ENCODE measurements at regions not wholly inside any gene's neighbourhood (a gene's known extent, or its start where the extent isn't known, plus 50 kb on each side); places are given as distances from the start of the nearest gene placed in this dataset.

GRCh38 chr16:82368041-82368440, 198.0 kb upstream of the MPHOSPH6 start:
- no peak overlapping the region for H3K27ac Mint-ChIP-seq
- H3K9me3 Mint-ChIP-seq: no peaks in the 10 kb centered on the region
- TF ChIP-seq CTCF (IDR thresholded peaks at IDR 0.05): no peak
- ATAC-seq (ENCODE audit: low read depth) (no peak), DNase-seq (no peak)
- H3K36me3 Mint-ChIP-seq (ENCODE audit: low read depth): no peaks in the 10 kb centered on the region
- H3K27me3 Mint-ChIP-seq: peaks cover 2% of the 10 kb centered on the region
- no peaks in the 10 kb centered on the region for H3K4me1 Mint-ChIP-seq
- H3K4me3 Mint-ChIP-seq: no peak overlapping the region
- intact Hi-C loops (cut with micrococcal nuclease): no loop called here
- ChIA-PET POLR2A (no interaction called here), CTCF (no interaction called here)

- DNase-seq (no peak), ATAC-seq (ENCODE audit: low read depth) (no peak)
- H3K9me3 Mint-ChIP-seq: no peaks in the 10 kb centered on the region
- no peaks in the 10 kb centered on the region for H3K36me3 Mint-ChIP-seq (ENCODE audit: low read depth)
- ChIA-PET POLR2A (no interaction called here), CTCF (no interaction called here)
- H3K4me3 Mint-ChIP-seq: no peak overlapping the region
- no peak for TF ChIP-seq CTCF (IDR thresholded peaks at IDR 0.05)
- intact Hi-C loops (cut with micrococcal nuclease): no loop called here
- no peaks in the 10 kb centered on the region for H3K4me1 Mint-ChIP-seq
- H3K27me3 Mint-ChIP-seq: peaks cover 2% of the 10 kb centered on the region
- no peak overlapping the region for H3K27ac Mint-ChIP-seq
Observed at GRCh38 chr16:82366462-82366861, 196.4 kb upstream of the MPHOSPH6 start.

GRCh38 chr16:82364690-82365089, 194.7 kb upstream of the MPHOSPH6 start:
- H3K27me3 Mint-ChIP-seq: peaks cover 2% of the 10 kb centered on the region
- intact Hi-C loops (cut with micrococcal nuclease): no loop called here
- H3K9me3 Mint-ChIP-seq: no peaks in the 10 kb centered on the region
- TF ChIP-seq CTCF (IDR thresholded peaks at IDR 0.05): no peak
- ATAC-seq (ENCODE audit: low read depth): no peak
- ChIA-PET CTCF (no interaction called here), POLR2A (no interaction called here)
- H3K4me3 Mint-ChIP-seq: no peak overlapping the region
- no peaks in the 10 kb centered on the region for H3K36me3 Mint-ChIP-seq (ENCODE audit: low read depth)
- no peaks in the 10 kb centered on the region for H3K4me1 Mint-ChIP-seq
- DNase-seq: no peak
- no peak overlapping the region for H3K27ac Mint-ChIP-seq

GRCh38 chr16:82363026-82363816, 193.2 kb upstream of the MPHOSPH6 start:
- Mint-ChIP-seq H3K4me1 (no peaks in the 10 kb centered on the region), H3K27me3 (peaks cover 5% of the 10 kb centered on the region), H3K27ac (no peak overlapping the region), H3K9me3 (peaks cover 3% of the 10 kb centered on the region), H3K4me3 (no peak overlapping the region), H3K36me3 (ENCODE audit: low read depth) (no peaks in the 10 kb centered on the region)
- ATAC-seq (ENCODE audit: low read depth): no peak
- no peak for TF ChIP-seq CTCF (IDR thresholded peaks at IDR 0.05)
- CTCF ChIA-PET: no interaction called here
- POLR2A ChIA-PET: no interaction called here
- intact Hi-C loops (cut with micrococcal nuclease): no loop called here
- no peak for DNase-seq

GRCh38 chr16:82361885-82362284, 191.9 kb upstream of the MPHOSPH6 start:
- TF ChIP-seq CTCF (IDR thresholded peaks at IDR 0.05): no peak
- Mint-ChIP-seq H3K27ac (no peak overlapping the region), H3K4me1 (no peaks in the 10 kb centered on the region), H3K27me3 (peaks cover 8% of the 10 kb centered on the region), H3K4me3 (no peak overlapping the region), H3K36me3 (ENCODE audit: low read depth) (no peaks in the 10 kb centered on the region), H3K9me3 (peaks cover 3% of the 10 kb centered on the region)
- intact Hi-C loops (cut with micrococcal nuclease): no loop called here
- ChIA-PET CTCF (no interaction called here), POLR2A (no interaction called here)
- DNase-seq (no peak), ATAC-seq (ENCODE audit: low read depth) (no peak)
